Vagina (tissue), 2 donors: ENCODE measurements at regions not wholly inside any gene's neighbourhood (a gene's known extent, or its start where the extent isn't known, plus 50 kb on each side); places are given as distances from the start of the nearest gene placed in this dataset.

Source experiments
- DNase-seq, 2 donors: peaks; one replicate each; pipeline ENCODE4 v3.0.0-alpha.2; 2017; ENCODE audit errors: extremely low spot score in 2 of 2
- H3K27ac ChIP-seq: fragments of 200-600 bp; sonication (generic); one replicate; pipeline ENCODE4 v1.5.1; 2019
- H3K27me3 ChIP-seq: fragments of 200-600 bp; sonication (generic); one replicate; pipeline ENCODE4 v1.5.1; 2019
- H3K36me3 ChIP-seq, 2 donors: fragments of 200-600 bp; sonication (generic); one replicate each; pipeline ENCODE4 v1.5.1; 2017 to 2019
- H3K4me1 ChIP-seq: fragments of 200-600 bp; sonication (generic); one replicate; pipeline ENCODE4 v1.5.1; 2019
- H3K4me3 ChIP-seq, 2 donors: fragments of 200-600 bp; sonication (generic); 1 replicate in 1 of 2; 2 replicates in 1 of 2; pipeline ENCODE4 v1.5.1; 2016 to 2019
- H3K9me3 ChIP-seq: fragments of 200-600 bp; sonication (generic); one replicate; pipeline ENCODE4 v1.5.1; 2019
- CTCF ChIP-seq, 3 experiments: fragments of 450-650 bp in 2 of 3; fragments of 200-600 bp in 1 of 3; sonication (generic) in 1 of 3; IDR thresholded peaks; one replicate each; pipeline ENCODE4 v1.5.1; 2017 to 2019; ENCODE audit warnings: antibody characterized with exemption in 3 of 3, mild to moderate bottlenecking in 2 of 3, moderate library complexity in 2 of 3
- POLR2A ChIP-seq, 2 donors: fragments of 450-650 bp; IDR thresholded peaks; one replicate each; pipeline ENCODE4 v1.6.1; 2017; ENCODE audit warnings: antibody characterized with exemption in 2 of 2, mild to moderate bottlenecking in 2 of 2, moderate library complexity in 2 of 2
- POLR2AphosphoS5 ChIP-seq, 2 donors: sonication (generic); formaldehyde crosslinking; IDR thresholded peaks; one replicate each; pipeline ENCODE4 v1.9.0; 2017; ENCODE audit warnings: antibody characterized with exemption in 2 of 2, mild to moderate bottlenecking in 2 of 2, low read depth in 1 of 2; ENCODE audit not compliant: insufficient read depth in 1 of 2
- intact Hi-C: fragments of 100-400 bp; cut with DNase I; formaldehyde crosslinking; loops from one replicate; pipeline ENCODE4 v1.15.1; 2023

GRCh38 chr13:40269086-40269485, 397.4 kb downstream of the FOXO1 start:
- Histone ChIP-seq H3K27ac (no peak overlapping the region), H3K36me3 (no peaks in the 10 kb centered on the region), H3K27me3 (no peaks in the 10 kb centered on the region), H3K4me1 (peaks cover 30% of the 10 kb centered on the region), H3K9me3 (no peaks in the 10 kb centered on the region), H3K4me3 (no peak overlapping the region)
- TF ChIP-seq POLR2A (IDR thresholded peaks at IDR 0.05) = no peak
- intact Hi-C loops = no loop called here
- DNase-seq = no peak

GRCh38 chr13:40270726-40271125, 395.7 kb downstream of the FOXO1 start:
- no peak overlapping the region for H3K27ac ChIP-seq

GRCh38 chr13:40271271-40271885, 395.1 kb downstream of the FOXO1 start:
- peak overlapping the region; percentile 76 for H3K27ac ChIP-seq
- H3K36me3 ChIP-seq = no peaks in the 10 kb centered on the region
- intact Hi-C loops = no loop called here
- TF ChIP-seq POLR2A (IDR thresholded peaks at IDR 0.05) (no peak), POLR2AphosphoS5 (IDR thresholded peaks at IDR 0.05; ENCODE audit: insufficient read depth in 1 of 2, low read depth in 1 of 2) (no peak), CTCF (IDR thresholded peaks at IDR 0.05) (no peak)
- DNase-seq = no peak
- no peaks in the 10 kb centered on the region for H3K9me3 ChIP-seq
- H3K4me1 ChIP-seq = peaks cover 30% of the 10 kb centered on the region
- no peak overlapping the region for H3K4me3 ChIP-seq
- no peaks in the 10 kb centered on the region for H3K27me3 ChIP-seq

More at GRCh38 chr13:40270726-40271125, 395.7 kb downstream of the FOXO1 start:
- H3K4me1 ChIP-seq = peaks cover 30% of the 10 kb centered on the region
- TF ChIP-seq POLR2A (IDR thresholded peaks at IDR 0.05) = no peak
- TF ChIP-seq CTCF (IDR thresholded peaks at IDR 0.05) = no peak
- TF ChIP-seq POLR2AphosphoS5 (IDR thresholded peaks at IDR 0.05; ENCODE audit: insufficient read depth in 1 of 2, low read depth in 1 of 2) = no peak
- no peak for DNase-seq
- no peak overlapping the region for H3K4me3 ChIP-seq
- H3K9me3 ChIP-seq = no peaks in the 10 kb centered on the region
- H3K27me3 ChIP-seq = no peaks in the 10 kb centered on the region
- no peaks in the 10 kb centered on the region for H3K36me3 ChIP-seq
- intact Hi-C loops = no loop called here

- Histone ChIP-seq H3K36me3 (no peaks in the 10 kb centered on the region), H3K9me3 (no peaks in the 10 kb centered on the region), H3K4me3 (no peak overlapping the region), H3K27me3 (no peaks in the 10 kb centered on the region), H3K4me1 (peaks cover 30% of the 10 kb centered on the region), H3K27ac (peak overlapping the region; percentile 76)
- TF ChIP-seq POLR2AphosphoS5 (IDR thresholded peaks at IDR 0.05; ENCODE audit: insufficient read depth in 1 of 2, low read depth in 1 of 2) (peak in 1 of 2 donors; percentile 62), CTCF (IDR thresholded peaks at IDR 0.05) (no peak), POLR2A (IDR thresholded peaks at IDR 0.05) (no peak)
- intact Hi-C loops = no loop called here
- peak in 1 of 2 donors; percentile 97 for DNase-seq
Measured at GRCh38 chr13:40271931-40272775, 394.3 kb downstream of the FOXO1 start.

GRCh38 chr13:40272776-40273139, 393.7 kb downstream of the FOXO1 start:
- Histone ChIP-seq H3K27ac (peak overlapping the region; percentile 76), H3K4me1 (peaks cover 30% of the 10 kb centered on the region), H3K9me3 (no peaks in the 10 kb centered on the region), H3K4me3 (no peak overlapping the region), H3K36me3 (no peaks in the 10 kb centered on the region), H3K27me3 (no peaks in the 10 kb centered on the region)
- TF ChIP-seq POLR2AphosphoS5 (IDR thresholded peaks at IDR 0.05; ENCODE audit: insufficient read depth in 1 of 2, low read depth in 1 of 2) (no peak), CTCF (IDR thresholded peaks at IDR 0.05) (no peak), POLR2A (IDR thresholded peaks at IDR 0.05) (no peak)
- DNase-seq = no peak
- intact Hi-C loops = no loop called here
